AG04449 (cell line): ENCODE measurements at regions not wholly inside any gene's neighbourhood (a gene's known extent, or its start where the extent isn't known, plus 50 kb on each side); places are given as distances from the start of the nearest gene placed in this dataset.

ENCODE experiments used
- CTCF ChIA-PET: fragments of 350-600 bp; formaldehyde crosslinking; extraction: SDS; loops from one replicate; lab custom pipeline; 2021; ENCODE audit warnings: antibody characterized with exemption; lab: Yijun Ruan, JAX
- POLR2A ChIA-PET: fragments of 400-600, 350-600 bp; formaldehyde crosslinking; extraction: SDS; loops from one replicate; lab custom pipeline; 2020; ENCODE audit warnings: antibody characterized with exemption, inconsistent platforms; lab: Yijun Ruan, JAX
- DNase-seq: peaks from one replicate; pipeline ENCODE4 v3.0.0-alpha.2; 2010; ENCODE audit warnings: low read depth, low spot score
- H3K4me3 ChIP-seq: 2 replicates; pipeline ENCODE4 v1.5.1; 2011; ENCODE audit warnings: low read depth, mild to moderate bottlenecking, control low read depth, low read length
- TF ChIP-seq, protein P1 (sequence below): IDR thresholded peaks from one replicate; pipeline ENCODE4 v1.5.1; 2011; ENCODE audit warnings: mild to moderate bottlenecking, moderate library complexity, low read length, control low read depth, inconsistent platforms; ENCODE audit not compliant: insufficient read depth; ENCODE audit errors: missing control alignments

- DNase-seq: no peak
- TF ChIP-seq, protein P1, sequence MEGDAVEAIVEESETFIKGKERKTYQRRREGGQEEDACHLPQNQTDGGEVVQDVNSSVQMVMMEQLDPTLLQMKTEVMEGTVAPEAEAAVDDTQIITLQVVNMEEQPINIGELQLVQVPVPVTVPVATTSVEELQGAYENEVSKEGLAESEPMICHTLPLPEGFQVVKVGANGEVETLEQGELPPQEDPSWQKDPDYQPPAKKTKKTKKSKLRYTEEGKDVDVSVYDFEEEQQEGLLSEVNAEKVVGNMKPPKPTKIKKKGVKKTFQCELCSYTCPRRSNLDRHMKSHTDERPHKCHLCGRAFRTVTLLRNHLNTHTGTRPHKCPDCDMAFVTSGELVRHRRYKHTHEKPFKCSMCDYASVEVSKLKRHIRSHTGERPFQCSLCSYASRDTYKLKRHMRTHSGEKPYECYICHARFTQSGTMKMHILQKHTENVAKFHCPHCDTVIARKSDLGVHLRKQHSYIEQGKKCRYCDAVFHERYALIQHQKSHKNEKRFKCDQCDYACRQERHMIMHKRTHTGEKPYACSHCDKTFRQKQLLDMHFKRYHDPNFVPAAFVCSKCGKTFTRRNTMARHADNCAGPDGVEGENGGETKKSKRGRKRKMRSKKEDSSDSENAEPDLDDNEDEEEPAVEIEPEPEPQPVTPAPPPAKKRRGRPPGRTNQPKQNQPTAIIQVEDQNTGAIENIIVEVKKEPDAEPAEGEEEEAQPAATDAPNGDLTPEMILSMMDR: no peak
- POLR2A ChIA-PET: no interaction called here
- CTCF ChIA-PET: no interaction called here
- no peak overlapping the region for H3K4me3 ChIP-seq
These were observed 308.3 kb upstream of the USP25 start for GRCh38 chr21:15421441-15421881.

GRCh38 chr21:15421947-15422346 lies 307.8 kb upstream of the USP25 start:
- POLR2A ChIA-PET: no interaction called here

DNA sequence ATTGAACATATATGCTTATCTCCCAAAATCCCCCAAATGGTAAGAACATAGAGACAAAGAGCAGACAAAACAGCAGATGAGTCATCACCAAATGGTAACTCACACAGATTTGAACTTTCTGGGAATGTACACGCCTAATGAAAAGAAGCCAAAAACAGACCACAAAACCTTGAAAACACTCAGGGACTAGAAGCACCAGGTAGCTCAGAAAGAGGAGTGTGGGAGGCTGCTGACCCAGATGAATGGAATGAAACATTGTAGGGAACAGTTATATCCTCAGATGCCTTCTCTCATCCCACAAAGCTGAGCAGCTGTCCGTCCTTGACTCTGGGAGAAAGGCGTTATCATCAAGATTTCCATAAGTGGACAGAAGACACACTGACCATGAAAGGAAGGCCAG lies 307.0 kb upstream of the USP25 start:
- POLR2A ChIA-PET: no interaction called here
- TF ChIP-seq, protein P1: no peak
- H3K4me3 ChIP-seq: no peak overlapping the region
- DNase-seq: no peak
- CTCF ChIA-PET: no interaction called here

More at GRCh38 chr21:15421947-15422346, 307.8 kb upstream of the USP25 start:
- DNase-seq: no peak
- CTCF ChIA-PET: no interaction called here
- H3K4me3 ChIP-seq: no peak overlapping the region
- TF ChIP-seq, protein P1: no peak

DNA sequence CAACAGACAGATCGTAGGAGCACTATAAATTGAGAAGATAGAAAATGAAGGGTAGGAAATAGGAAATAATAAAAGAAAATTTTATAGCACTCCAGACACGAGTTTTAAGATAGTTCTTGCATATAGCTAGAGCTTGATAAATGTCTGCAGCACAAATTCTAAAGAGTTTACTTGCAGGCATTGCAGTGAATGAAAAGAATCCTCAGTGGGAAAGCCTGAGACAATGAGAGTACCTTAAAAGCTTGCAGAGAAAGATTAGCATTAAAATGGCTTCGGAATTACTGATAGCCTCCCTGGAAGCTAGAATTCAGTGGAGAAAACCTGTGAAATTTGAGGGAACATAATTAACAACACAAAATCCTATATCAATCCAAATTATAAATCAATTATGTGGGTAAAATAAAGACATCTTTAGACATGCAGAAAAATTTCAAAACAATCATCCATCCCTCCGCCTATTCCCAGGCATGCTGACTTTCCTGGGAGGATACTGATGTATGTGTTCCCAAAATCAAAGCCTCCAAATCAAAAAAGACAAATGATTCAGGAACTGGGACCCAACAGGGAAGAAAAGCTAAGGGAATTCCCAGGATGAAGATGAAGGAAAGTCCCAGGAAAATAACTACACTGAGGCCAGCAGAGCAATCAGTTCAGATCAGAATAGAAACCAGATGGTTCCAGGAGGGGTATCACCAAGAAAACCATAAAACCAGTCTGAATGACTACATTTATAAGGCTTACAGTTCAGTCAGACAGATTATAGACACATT lies 305.9 kb upstream of the USP25 start:
- TF ChIP-seq, protein P1: no peak
- no peak overlapping the region for H3K4me3 ChIP-seq
- DNase-seq: no peak
- CTCF ChIA-PET: no interaction called here
- POLR2A ChIA-PET: no interaction called here

GRCh38 chr21:15425049-15425448 lies 304.7 kb upstream of the USP25 start:
- DNase-seq: no peak
- ChIA-PET POLR2A (no interaction called here), CTCF (no interaction called here)
- H3K4me3 ChIP-seq: no peak overlapping the region
- TF ChIP-seq, protein P1: no peak

DNA sequence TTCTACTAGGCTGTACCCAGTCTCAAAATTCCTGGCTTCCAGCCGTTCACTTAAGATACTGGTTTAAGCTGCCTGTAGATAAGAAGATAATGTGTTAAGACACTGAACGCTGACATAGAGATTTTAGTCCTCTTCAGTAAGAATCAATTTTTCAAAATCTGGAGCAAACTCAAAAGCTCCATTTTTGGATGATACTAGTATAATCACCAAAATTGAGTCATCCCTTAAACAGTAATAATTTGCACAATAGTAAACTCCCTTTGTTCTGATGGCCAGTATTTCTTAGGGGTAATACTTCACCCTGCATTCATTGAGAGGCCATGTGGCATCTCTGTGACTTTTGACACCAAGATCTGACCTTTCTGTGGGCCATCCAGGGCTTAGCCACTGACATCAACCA lies 299.8 kb upstream of the USP25 start:
- CTCF ChIA-PET: no interaction called here
- TF ChIP-seq, protein P1: no peak
- no peak overlapping the region for H3K4me3 ChIP-seq
- DNase-seq: no peak
- POLR2A ChIA-PET: no interaction called here
